A673 (cell line): ENCODE measurements at regions not wholly inside any gene's neighbourhood (a gene's known extent, or its start where the extent isn't known, plus 50 kb on each side); places are given as distances from the start of the nearest gene placed in this dataset.

ENCODE experiments used
- CTCF ChIP-seq: fragments of 300-800, 200-600 bp; sonication (generic); conservative IDR thresholded peaks from 2 replicates; pipeline ENCODE4 v1.5.1; 2017; ENCODE audit warnings: low read depth, mild to moderate bottlenecking, antibody characterized with exemption, low read length, moderate library complexity, mixed read lengths
- EZH2 ChIP-seq: fragments of 200-600 bp; sonication (generic); IDR thresholded peaks from 2 replicates; pipeline ENCODE4 v1.6.1; 2017; ENCODE audit warnings: borderline replicate concordance, low read depth, mild to moderate bottlenecking, mixed read lengths, antibody characterized with exemption, low read length; ENCODE audit not compliant: poor library complexity, severe bottlenecking

- no peak for TF ChIP-seq CTCF
- TF ChIP-seq EZH2 = no peak
These were observed 193.9 kb upstream of the AGR3 start for GRCh38 chr7:17075601-17076255.
